SU-DHL-6 (cell line): ENCODE measurements at regions not wholly inside any gene's neighbourhood (a gene's known extent, or its start where the extent isn't known, plus 50 kb on each side); places are given as distances from the start of the nearest gene placed in this dataset.

ENCODE experiments used
- H2AFZ ChIP-seq: fragments of 200-600 bp; sonication (generic); 2 replicates; pipeline ENCODE4 v1.6.1; 2014; ENCODE audit warnings: low read depth, mild to moderate bottlenecking, moderate library complexity, mixed read lengths, antibody characterized with exemption, low read length; ENCODE audit not compliant: severe bottlenecking
- H3F3A ChIP-seq: fragments of 200-600 bp; shearing (Covaris generic); 2 replicates; pipeline ENCODE4 v1.6.0; 2016; ENCODE audit warnings: antibody characterized with exemption, mild to moderate bottlenecking; ENCODE audit not compliant: insufficient read depth
- H3K27ac ChIP-seq: fragments of 200-600 bp; sonication (generic); 2 replicates; pipeline ENCODE4 v1.5.1; 2016; ENCODE audit warnings: low read depth, mild to moderate bottlenecking, low read length, moderate library complexity, mixed read lengths
- H3K27me3 ChIP-seq: fragments of 200-600 bp; sonication (generic), shearing (Covaris generic); 2 replicates; pipeline ENCODE4 v1.6.0; 2014; ENCODE audit warnings: mild to moderate bottlenecking, low read length
- H3K36me3 ChIP-seq: fragments of 200-600 bp; sonication (generic); 2 replicates; pipeline ENCODE4 v1.6.1; 2014; ENCODE audit warnings: mild to moderate bottlenecking, low read length, mixed read lengths
- H3K4me2 ChIP-seq: fragments of 300-600, 200-600 bp; shearing (Covaris generic), sonication (generic); 2 replicates; pipeline ENCODE4 v1.6.0; 2014; ENCODE audit warnings: low read length, low read depth, mild to moderate bottlenecking; ENCODE audit not compliant: poor library complexity, severe bottlenecking
- H3K4me3 ChIP-seq: fragments of 200-600 bp; sonication (generic); 2 replicates; pipeline ENCODE4 v1.5.1; 2014; ENCODE audit warnings: antibody characterized with exemption, low read length, mild to moderate bottlenecking, mixed read lengths; ENCODE audit not compliant: insufficient read depth, poor library complexity, severe bottlenecking
- H3K79me2 ChIP-seq: fragments of 200-600 bp; sonication (generic); 2 replicates; pipeline ENCODE4 v1.6.1; 2014; ENCODE audit warnings: mild to moderate bottlenecking, low read length, moderate library complexity; ENCODE audit not compliant: insufficient read depth
- H3K9ac ChIP-seq: fragments of 200-600 bp; sonication (generic); 2 replicates; pipeline ENCODE4 v1.7.0; 2014; ENCODE audit warnings: mild to moderate bottlenecking, low read length
- H3K9me2 ChIP-seq: fragments of 200-600 bp; sonication (generic); replicated peaks from 2 replicates; pipeline ENCODE4 v1.6.1; 2014; ENCODE audit warnings: low read length; ENCODE audit not compliant: insufficient read depth
- H3K9me3 ChIP-seq: fragments of 200-600 bp; sonication (generic); 2 replicates; pipeline ENCODE4 v1.6.1; 2014; ENCODE audit warnings: low read length, mixed read lengths; ENCODE audit not compliant: insufficient read depth
- H4K20me1 ChIP-seq: fragments of 200-600 bp; sonication (generic); 2 replicates; pipeline ENCODE4 v1.6.1; 2014; ENCODE audit warnings: low read depth, mild to moderate bottlenecking, antibody characterized with exemption, low read length, moderate library complexity, mixed read lengths
- EZH2phosphoT487 ChIP-seq: fragments of 200-600 bp; sonication (generic), shearing (Covaris generic); conservative IDR thresholded peaks from 2 replicates; pipeline ENCODE4 v1.6.1; 2018; ENCODE audit warnings: mild to moderate bottlenecking, antibody characterized with exemption, low read length, moderate library complexity, mixed read lengths
- TF ChIP-seq, protein P1 (sequence below): fragments of 200-600 bp; sonication (generic); IDR thresholded peaks from one replicate; pipeline ENCODE4 v1.5.1; 2017; ENCODE audit warnings: antibody characterized with exemption, mild to moderate bottlenecking, low read length, moderate library complexity; ENCODE audit not compliant: insufficient read depth, poor library complexity, severe bottlenecking

- Histone ChIP-seq H4K20me1 (no peaks in the 10 kb centered on the region), H3K36me3 (no peaks in the 10 kb centered on the region), H3K9me3 (no peaks in the 10 kb centered on the region), H3K79me2 (no peaks in the 10 kb centered on the region), H2AFZ (no peak overlapping the region), H3K9me2 (no peaks in the 10 kb centered on the region), H3K4me3 (no peak overlapping the region), H3K27me3 (no peaks in the 10 kb centered on the region), H3K9ac (no peak overlapping the region), H3F3A (no peaks in the 10 kb centered on the region), H3K4me2 (no peak overlapping the region), H3K27ac (no peak overlapping the region)
- TF ChIP-seq, protein P1, sequence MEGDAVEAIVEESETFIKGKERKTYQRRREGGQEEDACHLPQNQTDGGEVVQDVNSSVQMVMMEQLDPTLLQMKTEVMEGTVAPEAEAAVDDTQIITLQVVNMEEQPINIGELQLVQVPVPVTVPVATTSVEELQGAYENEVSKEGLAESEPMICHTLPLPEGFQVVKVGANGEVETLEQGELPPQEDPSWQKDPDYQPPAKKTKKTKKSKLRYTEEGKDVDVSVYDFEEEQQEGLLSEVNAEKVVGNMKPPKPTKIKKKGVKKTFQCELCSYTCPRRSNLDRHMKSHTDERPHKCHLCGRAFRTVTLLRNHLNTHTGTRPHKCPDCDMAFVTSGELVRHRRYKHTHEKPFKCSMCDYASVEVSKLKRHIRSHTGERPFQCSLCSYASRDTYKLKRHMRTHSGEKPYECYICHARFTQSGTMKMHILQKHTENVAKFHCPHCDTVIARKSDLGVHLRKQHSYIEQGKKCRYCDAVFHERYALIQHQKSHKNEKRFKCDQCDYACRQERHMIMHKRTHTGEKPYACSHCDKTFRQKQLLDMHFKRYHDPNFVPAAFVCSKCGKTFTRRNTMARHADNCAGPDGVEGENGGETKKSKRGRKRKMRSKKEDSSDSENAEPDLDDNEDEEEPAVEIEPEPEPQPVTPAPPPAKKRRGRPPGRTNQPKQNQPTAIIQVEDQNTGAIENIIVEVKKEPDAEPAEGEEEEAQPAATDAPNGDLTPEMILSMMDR, result peak; percentile 22
- TF ChIP-seq EZH2phosphoT487, result no peak
Measured at GRCh38 chrX:131827935-131828334, 195.2 kb upstream of the STK26 start.

DNA sequence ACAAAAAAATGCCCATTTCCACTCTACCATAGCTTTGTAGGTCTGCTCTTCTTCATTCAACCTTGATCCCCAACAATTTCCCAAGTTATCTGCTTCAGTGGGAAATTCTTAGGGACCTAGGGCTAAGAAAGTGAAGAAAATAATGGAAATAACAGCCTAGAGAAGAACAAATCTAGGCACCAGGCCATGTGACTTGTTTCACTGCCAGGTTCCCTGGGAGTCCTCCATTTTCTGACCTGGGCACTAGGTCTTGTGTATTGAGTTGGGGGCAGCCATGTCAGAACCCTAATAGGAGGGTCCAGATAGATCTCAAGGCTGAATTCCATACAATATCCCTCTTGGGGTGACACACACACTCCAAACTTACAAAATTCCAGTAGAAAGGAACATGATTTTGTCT is 194.6 kb upstream of the STK26 start:
- Histone ChIP-seq H3K4me2 (no peak overlapping the region), H2AFZ (no peak overlapping the region), H3K79me2 (no peaks in the 10 kb centered on the region)

DNA sequence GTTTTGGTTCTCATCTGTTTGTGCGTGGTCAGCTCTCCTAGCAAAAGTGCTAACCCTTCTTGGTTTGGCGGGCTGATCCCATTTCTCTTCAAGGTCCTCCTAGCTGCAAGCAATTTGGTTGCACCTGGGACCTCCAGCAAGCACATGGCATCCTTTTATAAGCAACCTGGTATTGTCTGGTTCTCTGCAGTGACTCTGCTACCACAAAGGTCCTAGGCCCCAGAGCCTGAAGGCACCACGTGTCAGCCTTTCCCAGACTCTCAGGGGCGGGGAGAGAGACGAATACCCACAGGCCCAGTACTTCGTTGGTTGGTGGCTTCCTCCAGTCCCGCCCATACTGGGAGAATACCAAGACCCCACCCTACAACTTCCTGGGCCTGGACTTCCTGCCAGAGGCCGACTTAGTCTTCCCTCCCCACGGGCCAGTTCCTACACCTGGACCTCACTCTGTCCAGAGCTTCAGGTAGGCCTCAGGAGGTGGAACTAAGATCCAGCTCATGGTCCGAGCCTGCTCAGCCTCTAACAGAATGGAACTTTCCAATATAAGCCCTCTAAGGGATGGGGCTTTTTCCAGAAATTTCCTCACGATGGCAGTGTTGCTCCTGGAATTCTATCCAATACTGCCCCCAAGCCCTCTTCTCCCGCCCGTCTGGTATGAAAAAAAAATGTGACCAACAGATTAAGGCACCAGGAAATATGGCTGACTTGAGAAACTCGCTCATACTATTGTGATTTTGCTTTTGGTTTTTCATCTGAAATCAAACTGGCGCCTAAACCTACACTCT is 192.5 kb upstream of the STK26 start:
- no peaks in the 10 kb centered on the region for H3K9me2 ChIP-seq
- TF ChIP-seq EZH2phosphoT487, result no peak
- TF ChIP-seq, protein P1, result no peak
- no peaks in the 10 kb centered on the region for H3K79me2 ChIP-seq
- H3K27me3 ChIP-seq, result no peaks in the 10 kb centered on the region
- no peak overlapping the region for H3K4me2 ChIP-seq
- no peaks in the 10 kb centered on the region for H3F3A ChIP-seq
- no peaks in the 10 kb centered on the region for H3K9me3 ChIP-seq
- H2AFZ ChIP-seq, result no peak overlapping the region
- no peaks in the 10 kb centered on the region for H3K36me3 ChIP-seq
- no peak overlapping the region for H3K27ac ChIP-seq
- H3K9ac ChIP-seq, result no peak overlapping the region
- no peaks in the 10 kb centered on the region for H4K20me1 ChIP-seq
- H3K4me3 ChIP-seq, result no peak overlapping the region

More for the DNA sequence above, 194.6 kb upstream of the STK26 start:
- H3K9ac ChIP-seq, result no peak overlapping the region
- H3F3A ChIP-seq, result no peaks in the 10 kb centered on the region
- TF ChIP-seq, protein P1, result no peak
- TF ChIP-seq EZH2phosphoT487, result no peak
- no peaks in the 10 kb centered on the region for H4K20me1 ChIP-seq
- H3K36me3 ChIP-seq, result no peaks in the 10 kb centered on the region
- no peaks in the 10 kb centered on the region for H3K9me2 ChIP-seq
- no peaks in the 10 kb centered on the region for H3K27me3 ChIP-seq
- no peak overlapping the region for H3K27ac ChIP-seq
- no peak overlapping the region for H3K4me3 ChIP-seq
- H3K9me3 ChIP-seq, result no peaks in the 10 kb centered on the region
